CD4-positive, alpha-beta T cell (primary cell): ENCODE measurements at regions not wholly inside any gene's neighbourhood (a gene's known extent, or its start where the extent isn't known, plus 50 kb on each side); places are given as distances from the start of the nearest gene placed in this dataset.

Source experiments
- ATAC-seq: fragments of 200-7000 bp; cut with Tn5 transposase; one replicate; pipeline ENCODE4 v1.10.0; 2022; ENCODE audit warnings: mild to moderate bottlenecking; ENCODE audit not compliant: poor library complexity
- CTCF ChIA-PET: fragments of 350-600 bp; sonication (Branson Sonifier 250); formaldehyde crosslinking; loops from one replicate; lab custom pipeline; 2021; ENCODE audit warnings: antibody characterized with exemption, inconsistent platforms; lab: Charles Lee
- POLR2A ChIA-PET: fragments of 350-600 bp; sonication (Branson Sonifier 250); formaldehyde crosslinking; loops from one replicate; lab custom pipeline; 2021; ENCODE audit warnings: antibody characterized with exemption, inconsistent platforms; lab: Charles Lee
- DNase-seq, 14 experiments: peaks; one replicate each; pipeline ENCODE4 v3.0.0-alpha.2; 2013 to 2020; ENCODE audit warnings: mixed read lengths in 2 of 14
- H3K27ac ChIP-seq, 2 donors: one replicate each; pipeline versions ENCODE4 v1.5.1 to v1.7.0; 2013; ENCODE audit warnings: low read length in 2 of 2, low read depth in 1 of 2, mild to moderate bottlenecking in 1 of 2
- H3K27me3 ChIP-seq, 2 experiments: 1 replicate in 1 of 2; 2 replicates in 1 of 2; pipeline versions ENCODE4 v1.6.1 to v1.7.0; 2013; ENCODE audit warnings: low read length in 2 of 2, control low read depth in 1 of 2, mild to moderate bottlenecking in 1 of 2, moderate library complexity in 1 of 2; ENCODE audit not compliant: insufficient read depth in 2 of 2, control insufficient read depth in 1 of 2
- H3K36me3 ChIP-seq: one replicate; pipeline ENCODE4 v1.6.1; 2013; ENCODE audit warnings: low read length, control low read depth; ENCODE audit not compliant: insufficient read depth
- H3K4me1 ChIP-seq: one replicate; pipeline ENCODE4 v1.6.1; 2013; ENCODE audit warnings: low read length, control low read depth; ENCODE audit not compliant: insufficient read depth
- H3K4me3 ChIP-seq: one replicate; pipeline ENCODE4 v1.5.1; 2013; ENCODE audit warnings: mild to moderate bottlenecking, low read length, moderate library complexity
- H3K9me3 ChIP-seq, 2 experiments: 1 replicate in 1 of 2; 2 replicates in 1 of 2; pipeline versions ENCODE4 v1.6.1 to v1.7.0; 2013; ENCODE audit warnings: low read length in 2 of 2, mild to moderate bottlenecking in 2 of 2, control low read depth in 1 of 2, moderate library complexity in 1 of 2; ENCODE audit not compliant: control insufficient read depth in 1 of 2, insufficient read depth in 1 of 2
- H3K27ac Mint-ChIP-seq: one replicate; pipeline ENCODE4 v1.8.0; 2020; ENCODE audit warnings: mixed read lengths
- H3K27me3 Mint-ChIP-seq: one replicate; pipeline ENCODE4 v1.8.0; 2021; ENCODE audit warnings: mixed read lengths
- H3K36me3 Mint-ChIP-seq: one replicate; pipeline ENCODE4 v1.8.0; 2021; ENCODE audit warnings: low read depth, mixed read lengths
- H3K4me1 Mint-ChIP-seq: one replicate; pipeline ENCODE4 v1.8.0; 2021; ENCODE audit warnings: low read depth, mixed read lengths
- H3K4me3 Mint-ChIP-seq: one replicate; pipeline ENCODE4 v1.8.0; 2020; ENCODE audit warnings: mild to moderate bottlenecking, mixed read lengths
- H3K9me3 Mint-ChIP-seq: one replicate; pipeline ENCODE4 v1.8.0; 2020; ENCODE audit warnings: mixed read lengths
- CTCF ChIP-seq: fragments of 200-600 bp; IDR thresholded peaks from one replicate; pipeline ENCODE4 v1.8.0; 2022; ENCODE audit warnings: antibody characterized with exemption, mild to moderate bottlenecking
- intact Hi-C, 2 experiments: fragments of 100-400 bp; cut with DNase I in 1 of 2; cut with micrococcal nuclease in 1 of 2; formaldehyde crosslinking; loops; one replicate each; pipeline versions ENCODE4 v1.15.1 to v1.9.0; 2023 to 2025; cut with DNase I, micrococcal nuclease

GRCh38 chr3:180382638-180383180 is 219.3 kb upstream of the TTC14 start:
- H3K4me1 ChIP-seq = no peaks in the 10 kb centered on the region
- intact Hi-C loops = no loop called here
- no peaks in the 10 kb centered on the region for H3K9me3 ChIP-seq
- H3K4me3 ChIP-seq = no peak overlapping the region
- no peaks in the 10 kb centered on the region for H3K36me3 ChIP-seq
- ChIA-PET CTCF (no interaction called here), POLR2A (no interaction called here)
- Mint-ChIP-seq H3K27me3 (no peaks in the 10 kb centered on the region), H3K27ac (no peak overlapping the region), H3K9me3 (peaks cover 3% of the 10 kb centered on the region), H3K4me3 (no peak overlapping the region), H3K4me1 (no peaks in the 10 kb centered on the region), H3K36me3 (no peaks in the 10 kb centered on the region)
- H3K27ac ChIP-seq = no peak overlapping the region
- H3K27me3 ChIP-seq = no peaks in the 10 kb centered on the region
- ATAC-seq = no peak
- DNase-seq = no peak
- TF ChIP-seq CTCF = no peak

DNA sequence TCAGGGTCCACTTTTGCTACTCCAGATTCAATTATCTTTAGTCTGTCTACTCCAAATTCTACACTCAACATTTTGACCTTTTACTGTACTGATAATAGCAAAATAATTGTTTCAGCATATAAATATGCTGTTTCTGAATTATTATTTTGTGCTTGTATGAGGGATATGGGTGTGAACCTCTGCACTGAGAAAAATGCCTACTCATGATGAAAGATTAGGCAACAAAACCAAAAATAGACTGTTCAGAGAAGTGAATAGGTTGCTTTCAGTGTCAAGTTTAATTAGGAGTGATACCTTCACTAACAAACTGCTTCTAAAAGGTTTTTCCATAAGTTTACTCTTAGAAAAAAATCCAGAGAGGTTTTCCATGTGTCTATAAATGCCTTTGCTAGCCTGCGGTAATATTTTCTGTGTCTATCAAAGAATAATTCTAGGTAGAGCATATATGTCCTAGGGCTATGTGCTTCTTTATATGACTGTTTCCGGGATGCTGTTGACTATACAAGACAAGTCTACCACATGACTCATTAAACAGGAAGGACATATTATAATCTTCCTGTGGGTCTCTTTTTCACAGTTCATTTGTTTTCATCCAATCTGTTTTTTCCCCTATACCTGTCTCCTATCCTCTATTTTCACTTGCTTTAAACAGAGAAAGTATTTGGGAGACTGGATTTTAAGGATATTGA is 218.5 kb upstream of the TTC14 start:
- Mint-ChIP-seq H3K27ac (no peak overlapping the region), H3K27me3 (no peaks in the 10 kb centered on the region), H3K4me3 (no peak overlapping the region), H3K9me3 (peaks cover 3% of the 10 kb centered on the region), H3K4me1 (no peaks in the 10 kb centered on the region), H3K36me3 (no peaks in the 10 kb centered on the region)
- Histone ChIP-seq H3K4me3 (no peak overlapping the region), H3K27me3 (no peaks in the 10 kb centered on the region), H3K36me3 (no peaks in the 10 kb centered on the region), H3K27ac (no peak overlapping the region), H3K9me3 (no peaks in the 10 kb centered on the region), H3K4me1 (no peaks in the 10 kb centered on the region)
- CTCF ChIA-PET = no interaction called here
- no peak for TF ChIP-seq CTCF
- DNase-seq (no peak), ATAC-seq (no peak)
- intact Hi-C loops = no loop called here
- POLR2A ChIA-PET = no interaction called here

DNA sequence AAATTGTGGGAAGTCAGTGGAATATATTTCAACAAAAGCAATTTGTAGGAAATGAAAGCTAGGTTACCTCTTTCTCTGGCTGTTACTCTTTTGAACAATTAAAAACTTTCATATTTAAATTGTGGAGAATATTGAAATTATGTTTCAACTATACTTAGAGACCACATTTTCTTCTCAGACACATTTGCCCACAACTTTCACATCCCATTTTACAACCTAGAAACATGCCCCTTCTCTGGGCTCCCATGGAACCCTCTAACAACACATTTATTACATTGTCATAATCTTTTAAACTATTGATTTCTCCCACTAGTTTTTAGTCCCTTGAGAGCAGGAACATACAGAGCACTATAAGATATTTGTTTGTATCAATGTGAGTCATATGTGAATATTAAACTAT is 211.7 kb upstream of the TTC14 start:
- DNase-seq (no peak), ATAC-seq (no peak)
- Mint-ChIP-seq H3K9me3 (peaks cover 1% of the 10 kb centered on the region), H3K4me3 (no peak overlapping the region), H3K4me1 (no peaks in the 10 kb centered on the region), H3K36me3 (no peaks in the 10 kb centered on the region), H3K27me3 (no peaks in the 10 kb centered on the region), H3K27ac (no peak overlapping the region)
- Histone ChIP-seq H3K4me3 (no peak overlapping the region), H3K36me3 (no peaks in the 10 kb centered on the region), H3K27ac (no peak overlapping the region), H3K4me1 (no peaks in the 10 kb centered on the region), H3K27me3 (no peaks in the 10 kb centered on the region), H3K9me3 (no peaks in the 10 kb centered on the region)
- intact Hi-C loops = no loop called here
- ChIA-PET CTCF (no interaction called here), POLR2A (no interaction called here)
- no peak for TF ChIP-seq CTCF
